CD8-positive, alpha-beta memory T cell (primary cell): ENCODE measurements at regions not wholly inside any gene's neighbourhood (a gene's known extent, or its start where the extent isn't known, plus 50 kb on each side); places are given as distances from the start of the nearest gene placed in this dataset.

Experiments
- CTCF ChIA-PET: fragments of 350-600 bp; sonication (Branson Sonifier 250); formaldehyde crosslinking; loops from one replicate; lab custom pipeline; 2021; ENCODE audit warnings: antibody characterized with exemption; lab: Charles Lee
- POLR2A ChIA-PET: fragments of 350-600 bp; sonication (Branson Sonifier 250); formaldehyde crosslinking; loops from one replicate; lab custom pipeline; 2021; ENCODE audit warnings: antibody characterized with exemption; lab: Charles Lee
- DNase-seq, 5 donors: peaks; one replicate each; pipeline versions ENCODE4 v3.0.0 to v3.0.0-alpha.2; 2020 to 2022; ENCODE audit warnings: mixed read lengths in 1 of 5
- H3K27ac ChIP-seq: one replicate; pipeline ENCODE4 v1.7.0; 2013; ENCODE audit warnings: low read depth, mild to moderate bottlenecking, low read length, moderate library complexity
- H3K27me3 ChIP-seq: 2 replicates; pipeline ENCODE4 v1.7.0; 2013; ENCODE audit warnings: low read length, mild to moderate bottlenecking; ENCODE audit not compliant: insufficient read depth, poor library complexity, severe bottlenecking
- H3K36me3 ChIP-seq: 2 replicates; pipeline ENCODE4 v1.7.0; 2013; ENCODE audit warnings: mild to moderate bottlenecking, low read length, moderate library complexity; ENCODE audit not compliant: insufficient read depth
- H3K4me1 ChIP-seq: 2 replicates; pipeline ENCODE4 v1.7.0; 2013; ENCODE audit warnings: mild to moderate bottlenecking, low read length, moderate library complexity; ENCODE audit not compliant: insufficient read depth
- H3K4me3 ChIP-seq: 2 replicates; pipeline ENCODE4 v1.7.0; 2013; ENCODE audit warnings: mild to moderate bottlenecking, low read length
- H3K9me3 ChIP-seq: 2 replicates; pipeline ENCODE4 v1.7.0; 2013; ENCODE audit warnings: mild to moderate bottlenecking, low read length
- H3K27ac Mint-ChIP-seq, 8 donors: one replicate each; pipeline ENCODE4 v1.8.0; 2020 to 2021; ENCODE audit warnings: mixed read lengths in 8 of 8, mild to moderate bottlenecking in 6 of 8, inconsistent platforms in 3 of 8, moderate library complexity in 3 of 8
- H3K27me3 Mint-ChIP-seq, 2 donors: one replicate each; pipeline ENCODE4 v1.8.0; 2020 to 2021; ENCODE audit warnings: mixed read lengths in 2 of 2, mild to moderate bottlenecking in 1 of 2, moderate library complexity in 1 of 2
- H3K36me3 Mint-ChIP-seq, 3 donors: one replicate each; pipeline ENCODE4 v1.8.0; 2020 to 2021; ENCODE audit warnings: mixed read lengths in 3 of 3, inconsistent platforms in 1 of 3, mild to moderate bottlenecking in 1 of 3
- H3K4me1 Mint-ChIP-seq, 3 donors: one replicate each; pipeline ENCODE4 v1.8.0; 2020 to 2021; ENCODE audit warnings: mixed read lengths in 3 of 3, inconsistent platforms in 1 of 3, mild to moderate bottlenecking in 1 of 3
- H3K4me3 Mint-ChIP-seq, 7 donors: one replicate each; pipeline ENCODE4 v1.8.0; 2020 to 2021; ENCODE audit warnings: mixed read lengths in 7 of 7, mild to moderate bottlenecking in 6 of 7, moderate library complexity in 4 of 7, inconsistent platforms in 2 of 7
- H3K9me3 Mint-ChIP-seq, 5 donors: one replicate each; pipeline ENCODE4 v1.8.0; 2020 to 2022; ENCODE audit warnings: mixed read lengths in 5 of 5, mild to moderate bottlenecking in 3 of 5, moderate library complexity in 2 of 5, inconsistent platforms in 1 of 5

GRCh38 chr5:153099328-153099727 lies 391.1 kb upstream of the GRIA1 start:
- Histone ChIP-seq H3K4me3 (no peak overlapping the region), H3K4me1 (no peaks in the 10 kb centered on the region), H3K9me3 (no peaks in the 10 kb centered on the region), H3K36me3 (no peaks in the 10 kb centered on the region), H3K27me3 (no peaks in the 10 kb centered on the region), H3K27ac (no peak overlapping the region)
- H3K27ac Mint-ChIP-seq = no peak overlapping the region
- POLR2A ChIA-PET = no interaction called here
- no peak for DNase-seq
- CTCF ChIA-PET = no interaction called here
- H3K4me1 Mint-ChIP-seq = no peaks in the 10 kb centered on the region
- peaks cover 0 to 9% (median 2%) of the 10 kb centered on the region in 5 donors for H3K9me3 Mint-ChIP-seq
- H3K36me3 Mint-ChIP-seq = no peaks in the 10 kb centered on the region
- H3K4me3 Mint-ChIP-seq = no peak overlapping the region
- H3K27me3 Mint-ChIP-seq = no peaks in the 10 kb centered on the region

- ChIA-PET CTCF (no interaction called here), POLR2A (no interaction called here)
- no peaks in the 10 kb centered on the region for H3K36me3 ChIP-seq
- H3K4me1 Mint-ChIP-seq = no peaks in the 10 kb centered on the region
- H3K36me3 Mint-ChIP-seq = no peaks in the 10 kb centered on the region
- no peaks in the 10 kb centered on the region for H3K27me3 ChIP-seq
- H3K9me3 ChIP-seq = no peaks in the 10 kb centered on the region
- no peaks in the 10 kb centered on the region for H3K4me1 ChIP-seq
- DNase-seq = no peak
- no peaks in the 10 kb centered on the region for H3K27me3 Mint-ChIP-seq
- no peak overlapping the region for H3K27ac Mint-ChIP-seq
- H3K9me3 Mint-ChIP-seq = peaks cover 0 to 19% (median 0%) of the 10 kb centered on the region in 5 donors
- H3K4me3 ChIP-seq = no peak overlapping the region
- no peak overlapping the region for H3K4me3 Mint-ChIP-seq
- H3K27ac ChIP-seq = no peak overlapping the region
Observed at GRCh38 chr5:153101235-153102180, 389.0 kb upstream of the GRIA1 start.

DNA sequence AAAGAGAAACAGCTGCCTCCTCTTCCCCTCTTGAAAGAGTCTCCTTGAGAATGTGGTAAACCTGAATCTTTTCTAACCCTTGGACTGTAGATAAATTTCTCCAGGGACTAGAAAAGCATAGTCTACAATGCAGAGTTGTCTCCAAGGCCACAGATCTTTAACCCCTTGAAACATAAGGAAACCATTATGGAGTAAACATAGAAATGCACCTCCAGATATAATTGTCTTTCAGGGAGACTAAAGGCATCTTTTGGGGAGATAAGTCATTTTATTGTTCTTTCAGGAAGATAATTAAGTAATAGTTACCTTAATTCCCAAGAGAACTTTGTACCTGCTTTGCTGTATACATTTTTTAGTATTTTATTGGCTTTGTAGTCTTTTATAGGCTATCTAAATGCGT lies 373.6 kb upstream of the GRIA1 start:
- no peak overlapping the region for H3K27ac ChIP-seq
- CTCF ChIA-PET = no interaction called here

DNA sequence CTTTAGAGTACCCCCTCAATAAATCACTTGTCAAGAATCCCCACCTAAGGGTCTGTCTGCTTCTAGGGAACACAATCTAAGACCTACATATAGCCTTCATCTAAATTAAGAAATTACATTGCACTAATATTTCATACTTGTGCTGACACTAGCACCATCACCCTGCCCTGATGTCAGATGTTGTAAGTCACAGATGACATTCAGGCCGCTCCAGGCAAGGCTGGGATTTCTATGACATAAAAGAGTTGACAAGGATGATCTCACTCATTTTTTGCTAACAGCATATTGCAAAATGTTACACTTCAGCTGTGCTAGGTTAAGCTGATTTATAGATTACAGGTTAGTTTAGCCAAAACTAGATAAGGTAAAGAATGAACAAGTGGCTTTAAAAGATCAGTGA lies 372.5 kb upstream of the GRIA1 start:
- peaks cover 0 to 2% of the 10 kb centered on the region in 2 donors for H3K27me3 Mint-ChIP-seq
- H3K4me3 Mint-ChIP-seq = no peak overlapping the region
- H3K36me3 Mint-ChIP-seq = no peaks in the 10 kb centered on the region
- POLR2A ChIA-PET = no interaction called here
- CTCF ChIA-PET = no interaction called here
- no peaks in the 10 kb centered on the region for H3K27me3 ChIP-seq
- H3K4me3 ChIP-seq = no peak overlapping the region
- H3K27ac Mint-ChIP-seq = no peak overlapping the region
- H3K9me3 ChIP-seq = no peaks in the 10 kb centered on the region
- no peaks in the 10 kb centered on the region for H3K36me3 ChIP-seq
- no peak overlapping the region for H3K27ac ChIP-seq
- no peaks in the 10 kb centered on the region for H3K4me1 ChIP-seq
- H3K9me3 Mint-ChIP-seq = peaks cover 0 to 14% (median 3%) of the 10 kb centered on the region in 5 donors
- DNase-seq = no peak
- no peaks in the 10 kb centered on the region for H3K4me1 Mint-ChIP-seq

More for the DNA sequence above, 373.6 kb upstream of the GRIA1 start:
- no peak overlapping the region for H3K4me3 ChIP-seq
- DNase-seq = no peak
- H3K36me3 ChIP-seq = no peaks in the 10 kb centered on the region
- no peaks in the 10 kb centered on the region for H3K4me1 ChIP-seq
- Mint-ChIP-seq H3K27ac (no peak overlapping the region), H3K4me3 (no peak overlapping the region), H3K36me3 (no peaks in the 10 kb centered on the region), H3K27me3 (peaks cover 0 to 2% of the 10 kb centered on the region in 2 donors), H3K9me3 (peaks cover 0 to 14% (median 3%) of the 10 kb centered on the region in 5 donors), H3K4me1 (no peaks in the 10 kb centered on the region)
- POLR2A ChIA-PET = no interaction called here
- no peaks in the 10 kb centered on the region for H3K27me3 ChIP-seq
- H3K9me3 ChIP-seq = no peaks in the 10 kb centered on the region

- Mint-ChIP-seq H3K9me3 (peaks cover 0 to 10% (median 0%) of the 10 kb centered on the region in 5 donors), H3K4me3 (no peak overlapping the region), H3K27ac (no peak overlapping the region), H3K36me3 (no peaks in the 10 kb centered on the region), H3K4me1 (no peaks in the 10 kb centered on the region), H3K27me3 (peaks cover 0 to 2% of the 10 kb centered on the region in 2 donors)
- Histone ChIP-seq H3K4me1 (no peaks in the 10 kb centered on the region), H3K36me3 (no peaks in the 10 kb centered on the region), H3K9me3 (no peaks in the 10 kb centered on the region), H3K4me3 (no peak overlapping the region), H3K27ac (no peak overlapping the region), H3K27me3 (no peaks in the 10 kb centered on the region)
- DNase-seq = no peak
- CTCF ChIA-PET = no interaction called here
- POLR2A ChIA-PET = no interaction called here
Observed at GRCh38 chr5:153122403-153122802, 368.1 kb upstream of the GRIA1 start.

- Mint-ChIP-seq H3K9me3 (no peaks in the 10 kb centered on the region), H3K36me3 (no peaks in the 10 kb centered on the region), H3K27me3 (no peaks in the 10 kb centered on the region), H3K4me3 (no peak overlapping the region), H3K4me1 (no peaks in the 10 kb centered on the region), H3K27ac (no peak overlapping the region)
- no peaks in the 10 kb centered on the region for H3K36me3 ChIP-seq
- no peak for DNase-seq
- POLR2A ChIA-PET = no interaction called here
- no peaks in the 10 kb centered on the region for H3K4me1 ChIP-seq
- CTCF ChIA-PET = no interaction called here
- H3K9me3 ChIP-seq = no peaks in the 10 kb centered on the region
- no peak overlapping the region for H3K4me3 ChIP-seq
- H3K27me3 ChIP-seq = no peaks in the 10 kb centered on the region
- H3K27ac ChIP-seq = no peak overlapping the region
Observed at GRCh38 chr5:153130296-153130695, 360.2 kb upstream of the GRIA1 start.

DNA sequence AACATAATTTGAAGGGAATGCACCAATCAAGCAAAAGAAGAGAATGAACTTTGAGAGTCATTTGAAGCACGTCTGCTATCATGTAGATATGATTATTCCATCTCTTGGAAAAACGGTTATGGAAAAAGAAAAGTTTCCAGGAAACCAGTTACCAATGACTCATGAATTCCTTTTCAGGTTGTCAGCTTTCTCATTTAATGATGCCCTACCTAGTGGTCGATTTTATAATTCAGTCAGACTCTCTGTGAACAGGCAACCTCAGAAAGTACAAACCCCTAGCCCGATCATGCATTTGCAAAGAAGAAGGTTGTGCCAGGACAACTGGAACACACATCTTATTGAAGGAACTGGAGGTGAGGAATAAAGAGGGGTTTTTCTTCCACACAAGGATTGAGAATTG lies 355.1 kb upstream of the GRIA1 start:
- no peaks in the 10 kb centered on the region for H3K27me3 ChIP-seq
- CTCF ChIA-PET = no interaction called here
- H3K27me3 Mint-ChIP-seq = no peaks in the 10 kb centered on the region
- no peak overlapping the region for H3K27ac Mint-ChIP-seq
- H3K4me1 Mint-ChIP-seq = no peaks in the 10 kb centered on the region
- no peaks in the 10 kb centered on the region for H3K4me1 ChIP-seq
- DNase-seq = no peak
- H3K9me3 ChIP-seq = no peaks in the 10 kb centered on the region
- POLR2A ChIA-PET = no interaction called here
- H3K36me3 Mint-ChIP-seq = no peaks in the 10 kb centered on the region
- no peak overlapping the region for H3K4me3 Mint-ChIP-seq
- no peak overlapping the region for H3K27ac ChIP-seq
- H3K9me3 Mint-ChIP-seq = peaks cover 0 to 2% (median 0%) of the 10 kb centered on the region in 5 donors
- H3K36me3 ChIP-seq = no peaks in the 10 kb centered on the region
- H3K4me3 ChIP-seq = no peak overlapping the region

DNA sequence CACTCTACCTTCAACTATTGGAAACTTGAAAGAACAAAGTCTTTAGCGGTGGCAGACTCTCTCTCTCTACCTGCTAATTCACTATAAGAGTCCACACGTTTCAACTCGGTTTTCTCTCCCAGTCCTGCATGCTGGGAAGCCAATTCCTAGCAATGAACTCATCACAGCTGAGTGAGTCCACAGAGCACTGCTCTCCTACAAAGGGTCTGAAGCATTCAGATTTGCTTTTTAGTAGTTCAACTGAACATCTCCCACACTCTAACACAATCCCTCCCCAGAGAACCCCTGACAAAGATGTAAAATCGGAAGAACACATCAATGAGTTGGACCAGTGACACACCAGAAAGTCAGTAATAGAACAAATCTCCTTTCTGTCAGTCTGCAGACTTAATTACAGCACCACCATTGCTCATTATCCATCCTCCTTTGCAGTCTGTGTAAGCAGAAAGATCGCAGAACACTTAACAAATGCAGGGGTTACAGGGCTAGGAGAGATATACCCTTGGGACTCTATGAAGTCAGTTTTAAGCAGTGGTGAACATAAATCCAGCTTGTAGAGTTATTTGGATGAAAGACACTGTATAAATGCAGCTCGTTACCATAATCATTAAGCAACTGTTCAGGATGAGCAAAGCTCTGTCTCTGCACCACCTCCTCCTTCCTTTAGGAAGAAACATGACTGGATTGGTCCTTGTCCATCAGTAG lies 353.4 kb upstream of the GRIA1 start:
- peaks cover 0 to 2% (median 0%) of the 10 kb centered on the region in 5 donors for H3K9me3 Mint-ChIP-seq
- POLR2A ChIA-PET = no interaction called here
- H3K36me3 Mint-ChIP-seq = no peaks in the 10 kb centered on the region
- no peaks in the 10 kb centered on the region for H3K9me3 ChIP-seq
- H3K4me3 Mint-ChIP-seq = no peak overlapping the region
- H3K27me3 Mint-ChIP-seq = no peaks in the 10 kb centered on the region
- DNase-seq = no peak
- no peaks in the 10 kb centered on the region for H3K36me3 ChIP-seq
- CTCF ChIA-PET = no interaction called here
- H3K27me3 ChIP-seq = no peaks in the 10 kb centered on the region
- H3K27ac ChIP-seq = no peak overlapping the region
- H3K27ac Mint-ChIP-seq = no peak overlapping the region
- H3K4me3 ChIP-seq = no peak overlapping the region
- H3K4me1 ChIP-seq = no peaks in the 10 kb centered on the region
- no peaks in the 10 kb centered on the region for H3K4me1 Mint-ChIP-seq
